ENCODE measurements at regions not wholly inside any gene's neighbourhood (a gene's known extent, or its start where the extent isn't known, plus 50 kb on each side); places are given as distances from the start of the nearest gene placed in this dataset.

DNA sequence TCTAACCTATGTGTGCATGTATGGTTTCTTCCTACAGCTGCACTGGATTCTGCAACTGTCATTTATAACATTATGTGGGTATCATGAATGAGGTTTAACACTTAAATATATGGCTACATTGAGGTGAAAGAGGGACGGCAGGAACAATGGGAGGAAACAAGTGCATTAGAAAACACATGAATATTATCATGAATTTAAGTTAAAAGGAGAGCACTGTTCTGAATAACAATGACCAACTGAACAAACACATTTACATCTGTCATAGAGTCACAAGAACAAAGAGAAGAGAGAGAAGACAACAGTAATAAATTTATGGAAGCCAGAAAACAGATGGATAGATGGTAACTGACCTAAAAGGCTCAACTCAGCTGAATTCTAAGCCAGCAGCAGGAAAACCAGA is 527.1 kb upstream of the DIPK2B start (continued):
- TF ChIP-seq FOXJ3 (CRISPR knock-in tag; IDR thresholded peaks at IDR 0.05; ENCODE audit: borderline replicate concordance) (no peak), ATAD3A (CRISPR knock-in tag; IDR thresholded peaks at IDR 0.05) (no peak), POLR2A (IDR thresholded peaks at IDR 0.05; ENCODE audit: insufficient read depth in 1 of 2, low read depth in 2 of 2, low read length in 2 of 2) (no peak), RARA (CRISPR knock-in tag; IDR thresholded peaks at IDR 0.05) (no peak), ZNF317 (CRISPR knock-in tag; IDR thresholded peaks at IDR 0.05) (no peak)

- Histone ChIP-seq H3K9me3 (ENCODE audit: low read length) (no peaks in the 10 kb centered on the region), H3K4me2 (ENCODE audit: low read depth, low read length) (no peak overlapping the region), H4K20me1 (ENCODE audit: insufficient read depth, low read length) (no peaks in the 10 kb centered on the region), H3K4me1 (ENCODE audit: insufficient read depth, low read length) (no peaks in the 10 kb centered on the region), H3K27me3 (ENCODE audit: control insufficient read depth in 1 of 2, insufficient read depth in 2 of 2, low read length in 2 of 2) (no peaks in the 10 kb centered on the region), H2AFZ (ENCODE audit: low read length) (no peak overlapping the region), H3K79me2 (ENCODE audit: insufficient read depth, low read length) (no peaks in the 10 kb centered on the region), H3K4me3 (replicated peaks in 1 of 3; ENCODE audit: insufficient read depth in 1 of 3, low read depth in 2 of 3, low read length in 3 of 3) (no peak overlapping the region), H3K27ac (ENCODE audit: extremely low read length, insufficient read depth, low read length) (no peak overlapping the region), H3K9ac (ENCODE audit: insufficient read depth, low read depth, low read length) (no peak overlapping the region), H3K36me3 (replicated peaks in 1 of 2; ENCODE audit: control insufficient read depth in 1 of 2, insufficient read depth in 2 of 2, low read length in 2 of 2) (no peaks in the 10 kb centered on the region)
- CTCF ChIA-PET (ENCODE audit: low intra/inter-chr PET ratio, low total read pairs), result no interaction called here
- ATAC-seq (no peak), DNase-seq (ENCODE audit: low spot score) (no peak), FAIRE-seq (no peak)
- POLR2A ChIA-PET, result no interaction called here
- TF ChIP-seq MLX (CRISPR knock-in tag; IDR thresholded peaks at IDR 0.05) (no peak), TOPORS (CRISPR knock-in tag; IDR thresholded peaks at IDR 0.05) (no peak), ZBTB21 (CRISPR knock-in tag; IDR thresholded peaks at IDR 0.05) (no peak), ZFAT (CRISPR knock-in tag; conservative IDR thresholded peaks at IDR 0.05) (no peak), EHMT2 (IDR thresholded peaks at IDR 0.05; ENCODE audit: borderline replicate concordance, low read depth, low read length) (no peak), E2F2 (CRISPR knock-in tag; IDR thresholded peaks at IDR 0.05; ENCODE audit: borderline replicate concordance) (no peak), ZNF615 (CRISPR knock-in tag; IDR thresholded peaks at IDR 0.05; ENCODE audit: borderline replicate concordance) (no peak), STAG1 (CRISPR knock-in tag; IDR thresholded peaks at IDR 0.05) (no peak), ATM (IDR thresholded peaks at IDR 0.05; ENCODE audit: borderline replicate concordance) (no peak), GPN1 (CRISPR knock-in tag; IDR thresholded peaks at IDR 0.05; ENCODE audit: borderline replicate concordance) (no peak), FOXO4 (CRISPR knock-in tag; conservative IDR thresholded peaks at IDR 0.05) (no peak), NFIC (IDR thresholded peaks at IDR 0.05; ENCODE audit: low read length) (no peak), ZNF709 (CRISPR knock-in tag; IDR thresholded peaks at IDR 0.05) (no peak)
- BruUV-seq (replicated peaks), result no TSS peak
- WGBS (ENCODE audit: low lambda C conversion rate), result 45% methylated on average over 3 of the region's 3 CpGs
- intact Hi-C loops (cut with micrococcal nuclease; ENCODE audit: unreplicated experiment), result no loop called here
- in situ Hi-C loops (cut with HindIII; ENCODE audit: extremely low pct_ligation_motif_present, low pct_unique_long_range_greater_than_20kb), result no loop called here
These were observed 521.8 kb upstream of the DIPK2B start for GRCh38 chrX:45722471-45722870.
